Activated CD4-positive, CD25-positive, alpha-beta regulatory T cell treated with anti-CD3 and anti-CD28 coated beads, Interleukin-2, amount 50 U/mL, for 24 hours (primary cell): ENCODE measurements at regions not wholly inside any gene's neighbourhood (a gene's known extent, or its start where the extent isn't known, plus 50 kb on each side); places are given as distances from the start of the nearest gene placed in this dataset.
"Not testable (repeated sequence)": the region's sequence is repeated elsewhere in the genome, so short reads cannot be mapped to it uniquely, and the experiment has no call there.

Experiments
- ATAC-seq, 2 donors: fragments of 150-1000 bp; cut with Tn5 transposase; one replicate each; pipeline ENCODE4 v1.10.0; 2021; ENCODE audit warnings: mild to moderate bottlenecking in 1 of 2, moderate library complexity in 1 of 2

- ATAC-seq, result no peak
Observed at GRCh38 chr18:38284972-38285371, 719.4 kb upstream of the CELF4 start.

- ATAC-seq, result no peak
Observed at GRCh38 chr18:38263066-38263465, 697.5 kb upstream of the CELF4 start.

GRCh38 chr18:38262661-38263060, 697.1 kb upstream of the CELF4 start:
- no peak for ATAC-seq

GRCh38 chr18:38257661-38258060, 692.1 kb upstream of the CELF4 start:
- no peak for ATAC-seq

DNA sequence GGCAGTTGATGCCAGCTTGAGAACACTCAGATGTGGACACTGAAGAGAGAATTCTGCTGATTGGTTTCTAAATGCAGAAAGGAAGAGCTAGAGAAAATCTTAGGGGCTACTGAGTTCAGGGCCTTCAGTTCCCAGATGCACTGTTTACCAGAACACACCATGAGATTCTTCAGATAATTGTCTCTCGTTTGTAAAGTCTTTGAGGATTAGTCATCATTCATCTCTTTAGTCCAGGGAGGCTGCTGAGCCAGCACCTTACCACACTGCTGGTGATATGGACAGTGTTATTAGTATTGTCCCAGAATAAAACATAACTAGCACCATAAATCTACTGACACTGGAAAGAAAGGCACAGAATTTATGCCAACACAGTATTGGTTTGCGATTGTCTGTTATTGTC, 690.8 kb upstream of the CELF4 start:
- no peak for ATAC-seq

DNA sequence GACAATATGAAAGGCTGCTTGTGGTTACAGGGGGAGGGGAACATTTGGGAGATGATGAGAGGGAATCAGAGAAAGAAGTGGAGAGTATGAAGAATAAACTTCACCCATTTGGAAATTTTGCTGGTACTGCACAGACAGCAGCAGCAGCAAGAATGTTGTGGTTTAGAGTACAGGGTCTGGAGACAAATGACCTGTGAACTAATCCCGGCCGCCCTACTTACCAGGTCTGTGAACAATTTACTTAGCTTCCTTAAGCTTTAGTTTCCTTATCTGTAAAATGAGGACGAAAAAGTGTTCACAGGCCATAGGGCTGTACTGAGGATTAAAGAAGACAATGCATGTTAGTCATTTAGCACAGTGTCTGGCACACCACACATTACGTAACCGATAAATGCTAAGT, 685.4 kb upstream of the CELF4 start:
- no peak for ATAC-seq

- no peak for ATAC-seq
Observed at GRCh38 chr18:38244480-38244879, 678.9 kb upstream of the CELF4 start.

DNA sequence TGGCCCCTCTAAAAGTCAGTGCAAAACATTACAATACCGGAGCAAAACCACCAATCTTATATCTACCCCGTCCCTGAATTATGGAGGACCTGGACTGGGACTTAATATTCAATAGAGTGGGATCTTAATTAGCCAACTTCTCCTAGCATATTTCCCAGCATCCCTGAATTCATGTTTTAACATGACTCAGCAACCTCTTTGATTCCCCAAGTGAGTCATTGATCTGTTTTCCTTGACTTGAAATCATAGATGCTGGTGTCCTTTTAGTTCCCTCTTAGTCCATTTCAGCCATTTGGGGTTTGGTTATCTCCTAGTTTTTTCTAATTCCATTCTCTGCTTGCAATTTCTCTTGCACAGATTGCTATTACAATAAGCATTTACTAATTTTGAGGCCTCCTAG, 677.7 kb upstream of the CELF4 start:
- no peak for ATAC-seq

DNA sequence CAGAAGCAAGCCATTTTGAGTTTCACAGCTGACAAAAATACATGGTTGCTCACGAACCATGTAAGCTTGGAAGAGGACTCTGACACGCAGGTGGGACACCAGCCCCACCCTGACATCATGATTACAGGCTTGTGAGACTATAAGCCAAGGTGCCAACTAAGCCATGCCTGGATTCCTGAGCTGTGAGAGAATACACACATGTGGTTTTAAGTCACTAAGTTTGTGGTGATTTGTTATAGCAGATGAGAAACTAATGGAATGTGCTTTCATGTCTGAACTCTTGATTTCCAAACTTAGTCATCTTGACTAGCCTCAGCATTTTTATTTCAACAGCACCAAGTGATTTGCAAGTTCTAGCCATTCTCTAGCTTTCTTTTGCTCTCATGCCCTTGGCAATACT, 676.1 kb upstream of the CELF4 start:
- no peak for ATAC-seq

GRCh38 chr18:38241216-38241615, 675.6 kb upstream of the CELF4 start:
- no peak for ATAC-seq

- no peak for ATAC-seq
Observed at GRCh38 chr18:38239606-38240005, 674.0 kb upstream of the CELF4 start.

- ATAC-seq, result no peak
Observed at GRCh38 chr18:38237796-38238195, 672.2 kb upstream of the CELF4 start.

DNA sequence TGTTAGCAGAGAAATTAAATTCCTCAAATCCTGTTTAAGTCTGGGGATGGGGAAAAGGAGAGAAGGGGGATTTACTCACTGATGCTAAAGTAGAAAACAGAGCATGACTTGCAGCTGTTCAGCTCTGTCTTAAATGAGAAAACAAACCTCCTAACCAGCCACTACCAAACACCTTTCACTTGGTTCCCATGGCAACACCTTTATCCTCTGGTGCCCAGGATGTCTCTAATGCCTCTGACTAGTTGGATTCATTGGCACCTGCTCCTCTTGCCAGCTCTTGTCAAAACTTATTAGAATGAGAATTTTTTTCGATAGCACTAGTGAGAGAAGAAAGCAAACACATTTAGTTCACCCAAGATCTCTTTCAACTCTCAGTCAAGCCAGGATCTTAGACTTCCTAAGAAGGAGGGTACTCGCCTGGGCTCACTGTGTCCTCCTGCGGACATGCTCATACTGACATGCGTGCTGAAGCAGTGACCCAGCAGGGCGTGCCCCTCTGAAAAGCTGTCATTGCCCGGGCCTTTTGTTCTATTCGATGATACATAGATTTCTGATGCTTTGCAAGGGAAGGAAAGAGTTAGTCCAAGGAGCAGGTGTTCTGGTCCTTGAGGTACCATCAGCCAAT, 656.0 kb upstream of the CELF4 start:
- no peak for ATAC-seq

- no peak for ATAC-seq
Observed at GRCh38 chr18:38198956-38199355, 633.4 kb upstream of the CELF4 start.

DNA sequence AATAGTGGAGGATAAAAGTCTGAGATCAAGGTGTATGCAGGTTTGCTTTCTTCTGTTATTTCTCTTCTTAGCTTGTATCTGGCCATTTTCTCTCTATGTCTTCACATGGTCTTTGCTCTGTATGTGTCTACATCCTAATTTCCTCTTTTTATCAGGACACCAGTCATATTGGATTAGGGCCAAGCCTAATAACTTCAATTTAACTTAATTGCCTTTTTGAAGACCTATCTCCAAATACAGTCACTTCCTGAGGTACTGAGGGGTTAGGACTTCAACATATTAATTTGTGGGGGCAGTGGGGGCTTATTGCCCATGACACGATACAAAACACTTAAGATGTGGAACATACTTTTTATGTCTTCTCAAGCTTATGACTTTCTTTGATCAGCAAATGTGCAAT, 632.9 kb upstream of the CELF4 start:
- ATAC-seq, result no peak

DNA sequence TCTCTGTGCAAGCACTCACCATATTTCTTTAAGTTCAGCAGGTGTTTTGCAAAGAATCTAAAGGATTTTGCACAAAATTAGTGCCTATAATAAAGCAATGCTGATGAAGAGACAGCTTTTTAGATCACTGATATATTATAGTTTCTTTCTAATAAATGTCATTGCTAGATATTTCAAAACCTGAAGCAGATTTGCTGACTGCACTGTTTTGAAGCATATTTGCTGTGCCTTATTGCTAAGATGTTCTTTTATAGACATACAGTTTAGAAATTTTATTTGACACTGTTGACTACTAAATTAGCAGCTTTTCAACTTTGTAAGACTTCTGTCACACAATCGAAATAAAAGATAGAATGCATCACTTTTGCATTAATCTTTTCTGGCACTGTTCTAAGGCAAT, 620.9 kb upstream of the CELF4 start:
- no peak for ATAC-seq

GRCh38 chr18:38174594-38174993, 609.0 kb upstream of the CELF4 start:
- no peak for ATAC-seq

- ATAC-seq, result no peak
Observed at GRCh38 chr18:38174173-38174572, 608.6 kb upstream of the CELF4 start.

DNA sequence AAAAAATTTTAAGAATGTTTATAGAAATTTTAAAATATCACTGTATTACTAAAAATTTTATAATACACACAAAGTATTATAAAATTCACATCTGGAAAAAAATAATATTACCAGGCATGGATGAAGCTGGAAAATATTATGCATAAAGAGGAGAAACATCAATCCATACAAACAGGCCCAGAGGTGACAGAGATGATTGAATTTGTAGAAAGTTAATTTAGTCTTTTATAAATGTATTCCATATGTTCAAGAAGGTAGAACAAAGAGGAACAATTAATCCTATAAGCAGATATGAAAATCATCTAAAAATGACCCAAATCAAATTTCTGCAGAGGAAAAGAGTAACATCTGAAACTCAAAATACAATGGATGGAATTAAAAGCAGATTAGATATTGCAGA, 605.2 kb upstream of the CELF4 start:
- ATAC-seq, result no peak

- ATAC-seq, result no peak
Observed at GRCh38 chr18:38167623-38168022, 602.0 kb upstream of the CELF4 start.

DNA sequence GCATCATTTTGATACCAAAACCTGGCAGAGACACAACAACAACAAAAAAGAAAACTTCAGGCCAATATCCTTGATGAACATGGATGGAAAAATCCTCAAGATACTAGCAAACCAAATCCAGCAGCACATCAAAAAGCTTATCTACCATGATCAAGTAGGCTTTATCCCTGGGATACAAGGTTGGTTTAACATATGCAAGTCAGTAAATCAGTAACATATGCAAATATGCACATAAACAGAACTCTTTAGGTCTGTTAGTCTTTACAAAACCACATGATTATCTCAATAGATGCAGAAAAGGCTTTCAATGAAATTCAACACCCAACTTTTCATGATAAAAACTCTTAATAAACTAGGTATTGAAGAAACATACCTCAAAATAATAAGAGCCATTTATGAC, 587.5 kb upstream of the CELF4 start:
- ATAC-seq, result not testable (repeated sequence)

DNA sequence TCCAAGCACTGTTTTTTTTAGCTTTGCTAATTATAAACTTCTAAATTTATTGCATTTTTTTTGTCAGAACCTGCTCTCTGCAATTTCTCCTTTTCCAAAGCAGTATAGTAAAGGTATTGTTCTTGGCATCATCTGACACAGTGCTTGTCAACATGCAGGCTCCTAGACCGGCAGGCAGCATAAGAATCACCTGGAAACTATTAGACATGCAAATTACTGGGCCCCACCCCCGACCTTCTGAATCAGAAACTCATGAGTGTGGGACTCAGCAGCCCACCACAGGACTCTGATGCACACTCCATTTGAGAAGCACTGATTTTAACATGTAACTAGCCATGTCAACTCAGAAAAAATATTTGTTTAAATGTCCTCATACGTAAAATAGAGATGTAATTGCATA, 551.1 kb upstream of the CELF4 start:
- ATAC-seq, result no peak

GRCh38 chr18:38115201-38115600, 549.6 kb upstream of the CELF4 start:
- no peak for ATAC-seq

DNA sequence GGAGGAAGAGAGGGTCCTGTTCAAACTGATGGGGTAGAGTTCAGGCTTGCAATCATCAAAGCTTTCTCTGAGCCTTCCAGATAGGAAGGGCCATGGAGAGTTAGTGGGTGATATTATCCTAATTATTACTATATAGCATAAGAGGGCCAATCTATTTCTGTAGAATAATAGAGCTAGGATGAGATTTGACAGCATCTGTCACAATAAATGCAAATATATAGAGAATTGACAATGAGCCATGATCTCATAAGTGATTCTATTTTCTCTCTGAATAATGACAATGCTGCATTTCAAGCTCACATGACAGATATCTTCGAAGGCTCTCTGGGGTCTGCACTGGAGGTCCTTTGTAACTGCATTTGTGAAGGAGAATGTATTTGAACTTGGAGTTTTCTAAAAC, 521.9 kb upstream of the CELF4 start:
- ATAC-seq, result no peak

GRCh38 chr18:38081516-38081915, 515.9 kb upstream of the CELF4 start:
- ATAC-seq, result no peak

DNA sequence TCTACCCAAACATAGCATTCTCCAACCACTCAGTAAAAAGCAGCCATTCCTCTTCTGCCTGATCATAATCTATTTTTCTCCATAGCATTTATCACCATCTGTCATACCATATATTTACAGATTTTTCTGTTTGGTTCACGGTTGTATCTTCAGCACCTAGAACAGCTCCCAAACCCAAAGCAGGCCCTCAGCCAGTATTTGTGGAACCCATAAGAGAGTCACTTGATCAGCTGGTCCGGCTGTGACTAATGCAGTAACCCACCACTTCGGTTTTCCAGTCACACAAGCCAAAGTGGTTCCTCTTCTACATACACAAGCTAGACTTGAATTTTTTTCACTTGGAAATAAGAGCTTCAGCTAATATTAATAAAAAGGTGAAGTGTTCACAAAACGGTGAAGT, 511.6 kb upstream of the CELF4 start:
- ATAC-seq, result no peak
